GM18507 (cell line): ENCODE measurements at regions not wholly inside any gene's neighbourhood (a gene's known extent, or its start where the extent isn't known, plus 50 kb on each side); places are given as distances from the start of the nearest gene placed in this dataset.
A peak's percentile ranks its signal among the peaks of the same experiment; 100 is the strongest.

Source experiments
- DNase-seq: peaks from one replicate; pipeline ENCODE4 v3.0.0; 2011; ENCODE audit warnings: low read depth; ENCODE audit not compliant: insufficient read length; ENCODE audit errors: extremely low spot score
- FAIRE-seq: peaks from 2 replicates; lab custom pipeline; 2011; peaks lifted over from hg19 to GRCh38; lab: Jason Lieb, UNC

DNA sequence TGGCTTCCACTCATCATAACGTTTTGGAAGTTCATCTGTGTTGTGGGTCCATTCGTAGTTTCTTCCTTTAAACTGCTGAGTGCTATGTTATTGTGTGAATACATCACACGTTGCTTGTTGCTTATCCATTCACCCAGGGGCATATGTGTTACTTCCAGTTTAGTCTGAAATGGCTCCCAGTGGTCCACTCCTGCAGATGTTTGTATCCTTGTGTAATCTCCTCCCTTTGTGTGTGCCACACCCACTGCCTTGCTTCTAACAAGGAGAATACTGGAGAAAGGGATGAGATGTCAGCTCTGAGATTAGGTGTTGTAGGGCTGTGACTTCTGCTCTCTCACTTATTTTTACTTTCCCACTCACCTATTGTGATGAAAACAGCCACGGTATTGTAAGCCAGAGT is 239.1 kb upstream of the HABP2 start:
- no peak for FAIRE-seq
- no peak for DNase-seq

DNA sequence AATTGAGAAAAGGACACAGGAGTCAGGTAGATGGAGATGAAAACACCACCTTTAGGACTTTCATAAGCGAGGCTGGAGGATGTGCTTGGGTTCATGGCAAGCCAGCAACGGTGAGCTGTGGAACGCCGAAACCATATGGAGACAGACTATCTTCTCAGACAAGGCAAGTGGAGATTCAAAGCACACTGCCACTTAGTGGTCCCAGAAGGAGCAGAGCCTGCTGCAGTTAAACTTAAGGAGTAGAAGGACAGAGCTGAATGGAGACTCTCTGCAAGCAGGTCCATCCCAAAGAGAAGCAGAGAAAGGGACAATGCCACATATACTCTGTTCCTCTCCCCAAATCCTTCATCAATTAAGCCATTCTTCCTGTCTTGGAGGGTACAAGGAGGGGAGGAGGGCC is 236.3 kb upstream of the HABP2 start:
- FAIRE-seq: no peak
- DNase-seq: no peak

DNA sequence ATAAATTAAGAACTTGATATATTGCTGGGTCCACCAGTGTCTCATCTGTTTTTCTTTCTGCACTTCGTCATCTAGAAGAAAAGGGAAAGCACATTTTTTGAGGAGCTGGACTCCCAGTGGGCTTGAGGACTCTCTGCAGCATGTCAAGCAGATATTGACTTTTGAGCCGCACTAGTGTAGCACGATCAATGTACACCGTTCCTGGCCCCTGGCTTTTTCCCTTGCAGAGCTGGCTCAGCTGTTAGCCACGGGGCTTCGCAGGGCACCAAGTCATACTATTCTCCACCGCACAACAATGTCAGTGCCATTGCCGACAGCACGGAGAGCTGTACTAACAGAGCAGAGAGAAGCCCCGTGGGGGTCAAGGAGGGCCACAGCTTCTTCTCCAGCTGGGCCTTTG is 235.4 kb upstream of the HABP2 start:
- no peak for DNase-seq
- no peak for FAIRE-seq

DNA sequence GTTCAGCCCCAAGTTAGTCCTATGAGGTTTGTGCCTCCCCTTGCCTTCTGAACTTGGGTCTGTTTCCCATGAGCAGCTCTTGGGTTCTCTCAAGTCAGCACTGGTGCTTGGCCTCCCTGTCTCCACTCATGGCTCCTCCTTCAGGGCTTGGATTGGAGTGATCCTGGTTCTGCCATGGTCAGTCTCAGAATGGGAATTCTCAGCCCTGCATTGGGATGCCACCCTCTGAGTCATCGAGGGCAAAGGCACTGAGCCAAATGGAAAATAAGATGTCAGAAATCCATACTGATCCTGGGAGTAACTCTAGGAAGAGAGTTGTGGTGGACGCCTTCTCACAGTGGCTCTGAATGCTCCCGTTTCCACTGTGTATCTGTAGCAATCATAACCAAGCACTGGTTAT is 233.4 kb upstream of the HABP2 start:
- DNase-seq (no peak), FAIRE-seq (no peak)

DNA sequence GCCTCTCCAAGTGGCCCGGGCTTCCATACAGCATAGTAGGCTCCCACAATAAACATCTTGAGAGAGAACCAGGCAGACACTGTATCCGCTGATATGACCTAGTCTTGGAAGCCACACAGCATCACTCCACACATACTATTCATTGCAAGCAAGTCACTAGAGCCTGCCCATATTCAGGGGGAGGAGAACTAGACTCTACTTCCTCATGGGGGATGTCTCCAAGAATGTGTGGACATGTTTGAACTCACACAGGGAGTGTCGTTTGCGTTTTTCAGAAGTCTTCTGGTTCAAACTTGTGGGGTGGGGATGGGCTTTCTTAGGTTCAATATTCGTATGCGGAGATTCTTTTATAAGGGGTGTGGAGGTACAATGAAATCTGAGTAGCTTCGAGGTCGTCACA is 232.6 kb upstream of the HABP2 start:
- no peak for FAIRE-seq

DNA sequence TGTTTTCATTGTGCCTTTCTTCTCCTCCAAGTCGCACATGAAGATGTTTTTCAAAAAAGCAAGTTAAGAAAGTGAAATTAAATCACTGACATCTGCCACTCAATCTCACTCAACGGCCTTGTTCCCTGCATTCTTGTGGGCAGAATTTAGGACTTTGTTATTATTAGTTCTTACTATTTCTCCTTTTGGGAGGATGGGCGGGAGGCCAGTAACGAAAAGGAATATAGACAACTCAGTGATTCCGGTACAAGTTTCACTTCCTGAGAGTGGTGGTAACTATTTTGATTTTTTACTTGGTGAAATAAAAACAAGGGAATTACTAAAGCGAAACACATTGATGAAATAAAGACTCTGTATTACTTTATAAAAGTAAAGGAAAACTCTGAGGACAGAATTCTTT is 231.9 kb upstream of the HABP2 start:
- no peak for DNase-seq
- FAIRE-seq: no peak

More for the DNA sequence above, 232.6 kb upstream of the HABP2 start:
- no peak for DNase-seq

DNA sequence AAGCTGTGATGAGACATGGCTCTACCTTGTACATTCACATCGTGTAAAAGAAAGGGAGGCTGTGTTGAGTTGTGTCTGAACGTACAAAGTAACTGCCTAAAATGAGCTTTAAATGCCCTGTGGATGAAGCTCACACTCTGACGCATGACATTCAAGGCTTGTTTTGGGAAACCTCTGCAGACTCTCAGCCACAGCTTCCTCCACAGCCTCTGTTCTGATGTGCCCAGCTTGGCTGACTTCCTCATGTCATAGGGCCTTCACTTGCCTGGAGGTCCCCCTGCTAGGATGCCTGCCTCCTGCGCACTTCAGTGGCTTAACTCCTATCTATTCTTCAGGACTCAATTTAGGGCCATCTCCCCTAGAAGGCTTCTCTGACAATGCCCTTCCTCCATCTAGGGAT is 230.0 kb upstream of the HABP2 start:
- FAIRE-seq (no peak), DNase-seq (no peak)

DNA sequence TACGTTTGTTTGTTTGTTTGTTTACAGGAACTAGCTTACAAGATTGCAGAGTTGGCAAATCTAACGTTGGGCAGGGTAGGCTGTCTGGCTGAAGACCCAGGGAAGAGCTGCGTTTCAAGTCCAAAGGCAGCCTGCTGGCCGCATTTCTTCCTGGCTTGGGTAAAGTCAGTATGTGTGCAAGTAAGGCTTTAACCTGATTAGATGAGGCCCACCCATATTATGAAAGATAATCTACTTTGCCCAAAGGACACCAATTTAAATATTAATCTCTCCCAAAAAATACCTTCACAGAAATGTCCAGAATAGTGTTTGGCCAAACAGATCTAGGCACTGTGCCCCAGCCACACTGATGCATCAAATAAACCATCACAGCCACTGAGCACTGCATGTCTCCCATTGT is 228.9 kb upstream of the HABP2 start:
- no peak for DNase-seq
- no peak for FAIRE-seq

DNA sequence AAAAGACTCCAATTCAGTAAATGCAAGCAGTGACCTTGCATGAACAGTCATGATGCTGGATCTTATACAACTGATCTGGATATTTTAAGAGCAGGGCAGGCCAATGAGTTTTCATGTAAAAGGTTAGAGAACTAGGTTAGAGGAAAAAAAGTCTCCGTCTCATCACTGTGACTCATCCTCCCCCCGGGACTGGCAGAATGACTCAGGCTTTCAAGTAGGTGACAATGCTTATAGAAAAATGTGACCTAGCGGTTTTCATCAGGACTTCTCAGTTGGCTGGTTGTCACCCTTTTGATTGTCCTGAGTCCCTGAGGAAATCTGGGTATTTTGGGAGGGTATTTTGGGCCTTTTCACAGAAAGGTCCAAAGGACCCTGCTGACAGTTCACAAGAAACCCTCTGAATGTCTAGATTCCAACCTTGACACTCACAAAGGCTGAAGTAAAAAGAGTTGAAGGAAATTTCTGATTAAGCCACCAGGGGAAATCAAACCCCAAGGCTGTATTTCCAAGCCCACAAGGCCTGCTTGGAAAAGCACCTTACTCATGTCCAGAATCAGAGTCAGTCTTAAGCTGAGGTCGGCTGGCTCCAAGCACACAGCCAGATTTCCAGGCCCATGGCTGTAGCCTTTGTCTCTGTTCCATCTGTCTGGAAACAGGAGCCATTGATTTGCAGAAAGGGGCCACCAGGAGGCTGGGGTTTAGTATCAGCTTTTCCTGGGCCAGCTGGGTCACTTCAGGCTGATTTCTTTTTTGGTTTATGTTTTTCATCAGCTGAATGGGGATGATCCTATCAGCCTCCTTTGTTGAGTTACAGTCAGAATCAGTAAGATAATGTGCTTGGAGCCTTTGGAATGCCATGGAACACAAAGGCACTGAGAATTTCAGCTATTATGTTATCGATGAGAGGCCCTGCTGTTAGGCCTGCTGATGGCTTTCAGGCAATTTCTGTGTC is 226.4 kb upstream of the HABP2 start:
- FAIRE-seq (no peak), DNase-seq (peak; percentile 18)

DNA sequence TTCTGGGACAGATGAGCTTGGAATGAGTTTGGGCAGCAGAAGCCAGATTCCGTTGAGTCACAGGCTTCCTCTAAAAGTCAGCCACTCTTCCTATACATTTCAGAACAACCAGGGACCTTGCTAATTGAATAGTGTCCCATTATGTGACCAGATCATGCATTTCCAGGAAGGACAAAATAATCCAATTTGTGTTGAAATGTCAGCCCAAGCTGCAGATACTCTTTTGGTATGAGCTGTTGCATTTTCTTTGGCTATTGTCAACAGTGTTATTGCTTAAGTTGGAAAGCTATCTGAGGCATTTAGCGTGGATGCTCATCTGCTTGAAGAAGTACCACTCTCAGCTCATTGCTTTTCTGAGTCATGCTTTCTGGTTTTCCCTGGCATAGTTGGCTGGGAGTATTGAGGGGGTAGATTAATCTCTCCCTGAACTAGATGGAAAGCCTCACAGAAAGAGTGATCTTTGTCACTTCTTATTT is 223.7 kb upstream of the HABP2 start:
- FAIRE-seq: no peak
- DNase-seq: no peak

DNA sequence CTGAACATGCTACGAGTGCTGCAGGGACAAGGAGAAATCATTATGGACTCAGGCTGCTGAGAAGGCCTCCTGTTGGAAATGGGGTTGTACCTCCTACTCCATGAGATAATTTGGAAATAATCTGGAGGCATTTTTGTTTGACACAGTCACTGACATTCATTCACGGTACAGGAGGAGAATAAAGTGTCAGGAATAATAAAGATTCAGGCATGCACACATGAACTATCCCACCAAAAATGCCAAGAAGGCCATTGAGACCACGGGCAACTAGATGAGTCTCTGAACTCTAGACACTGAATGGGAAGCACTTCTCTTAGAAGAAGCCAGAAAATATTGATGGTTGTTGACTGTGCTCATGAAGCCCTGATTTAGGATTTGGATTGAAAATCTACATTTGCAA is 220.9 kb upstream of the HABP2 start:
- DNase-seq (no peak), FAIRE-seq (no peak)

DNA sequence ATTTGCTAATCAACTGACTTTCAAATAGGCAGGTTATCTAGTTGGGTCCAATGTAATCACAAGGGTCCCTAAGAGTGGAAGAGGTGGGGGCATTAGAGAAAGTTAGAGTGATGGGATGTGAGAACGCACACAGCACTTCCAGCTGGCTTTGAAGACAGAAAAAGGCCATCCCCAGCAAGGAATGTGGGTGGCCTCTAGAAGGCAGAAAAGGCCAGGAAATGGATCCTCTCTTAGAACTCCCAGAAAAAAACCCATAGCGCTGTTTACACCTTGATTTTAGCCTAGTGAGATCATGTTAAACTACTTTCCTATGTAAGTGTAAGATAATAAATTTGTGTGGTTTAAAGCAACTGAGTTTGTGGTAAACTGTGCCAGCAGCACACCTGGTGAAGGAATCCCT is 219.5 kb upstream of the HABP2 start:
- FAIRE-seq (no peak), DNase-seq (no peak)

DNA sequence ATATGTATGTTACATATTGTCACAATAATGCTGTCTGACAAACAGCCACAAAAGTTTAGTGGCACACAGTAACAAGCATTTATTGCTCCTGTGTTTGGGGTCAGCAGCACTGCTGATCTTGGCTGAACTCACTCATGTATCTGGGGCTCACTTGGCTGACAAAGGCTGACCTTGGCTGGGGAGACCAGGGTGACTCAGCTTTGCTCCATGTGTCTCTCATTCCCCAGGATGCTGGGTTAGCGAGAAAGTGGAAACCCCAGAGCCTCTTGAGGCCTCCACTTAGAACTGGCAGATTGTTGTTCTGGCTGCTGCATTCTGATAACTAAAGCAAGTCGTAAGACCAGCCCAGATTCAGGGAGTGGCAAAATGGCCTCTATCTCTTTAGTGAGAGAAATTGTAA is 217.3 kb upstream of the HABP2 start:
- no peak for DNase-seq
- no peak for FAIRE-seq

DNA sequence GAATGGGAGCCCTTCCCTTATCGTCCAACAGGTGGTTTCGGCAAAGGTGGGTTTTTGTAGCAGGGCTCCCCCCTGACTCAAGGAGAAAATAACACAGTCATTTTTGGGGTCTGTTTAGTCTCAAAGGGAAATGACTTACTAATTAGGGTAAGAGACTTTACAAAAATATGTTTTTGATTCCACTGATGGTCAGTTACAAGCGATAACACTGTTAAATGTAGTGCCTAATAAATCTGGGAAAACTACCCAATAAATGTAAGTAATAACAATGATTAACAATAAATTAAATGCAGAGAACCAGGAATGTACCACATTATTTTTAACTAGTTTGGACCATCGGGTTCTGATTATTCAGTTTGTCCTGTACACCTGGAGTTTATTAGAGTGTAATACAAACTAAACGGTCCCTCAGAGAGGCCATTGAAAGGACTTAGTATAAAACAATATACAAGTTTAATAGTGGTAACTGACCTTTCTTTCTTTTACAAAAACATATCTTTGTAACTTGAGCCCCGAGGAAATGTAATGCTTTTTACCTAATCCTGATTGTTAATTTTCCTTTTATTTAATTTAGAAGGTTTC is 216.2 kb upstream of the HABP2 start:
- no peak for DNase-seq
- no peak for FAIRE-seq

DNA sequence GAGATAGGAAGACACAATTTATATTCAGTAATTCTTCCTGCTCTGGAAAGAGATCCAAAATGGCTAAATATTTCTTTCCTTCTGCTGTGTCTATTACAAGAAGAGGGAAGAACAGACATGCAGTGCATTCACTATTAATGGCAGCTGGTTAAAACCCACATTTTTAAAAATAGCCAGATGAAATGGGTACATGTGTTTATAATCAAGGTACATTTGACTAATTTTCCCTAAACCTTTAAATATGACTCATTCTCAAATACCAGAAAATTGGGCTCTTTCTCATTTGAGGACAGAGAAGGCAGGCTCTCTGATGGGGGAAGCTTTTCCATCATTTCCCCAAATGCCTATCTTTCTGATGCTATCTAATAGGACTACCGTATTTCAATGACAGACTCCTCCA is 215.7 kb upstream of the HABP2 start:
- FAIRE-seq: no peak
- DNase-seq: no peak

DNA sequence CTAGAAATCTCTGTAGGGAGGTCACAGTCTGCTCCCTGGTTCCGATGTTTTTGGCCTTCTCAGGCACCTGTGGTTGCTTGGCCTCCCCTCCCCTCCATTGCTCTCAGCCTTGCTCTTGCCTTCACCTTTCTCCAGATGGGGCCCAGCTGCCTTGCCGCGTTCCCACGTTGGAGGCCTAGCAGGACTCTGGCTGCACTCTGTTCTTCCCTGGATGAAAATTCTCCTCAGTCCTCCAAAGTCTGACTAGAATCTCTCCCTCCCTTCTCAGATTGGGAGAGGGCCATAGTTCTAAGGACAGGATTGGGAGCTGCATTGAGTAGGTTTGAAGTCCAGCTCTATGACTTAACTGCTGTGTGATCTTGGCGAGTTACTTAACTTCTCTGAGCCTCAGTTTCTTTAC is 213.7 kb upstream of the HABP2 start:
- DNase-seq: no peak

DNA sequence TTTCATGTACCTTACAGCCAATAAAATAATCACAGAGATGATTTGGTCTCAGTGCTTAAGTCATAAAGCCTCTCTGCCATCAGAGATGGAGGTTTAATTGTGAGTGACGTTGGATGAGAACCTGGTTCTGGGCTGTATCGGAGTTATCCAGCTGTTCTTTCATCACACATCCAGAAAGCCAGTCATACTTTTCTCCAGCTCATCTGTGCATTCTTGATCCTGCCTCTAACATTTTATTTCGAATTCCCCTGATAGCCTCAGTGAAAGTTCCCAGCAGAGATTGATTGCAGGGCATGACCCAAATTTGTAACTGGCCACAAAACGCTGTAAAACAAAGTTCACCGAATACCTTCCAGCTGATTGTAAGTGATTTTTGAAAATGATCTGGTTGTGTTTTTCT is 212.6 kb upstream of the HABP2 start:
- DNase-seq (no peak), FAIRE-seq (no peak)

More for the DNA sequence above, 213.7 kb upstream of the HABP2 start:
- FAIRE-seq: no peak

DNA sequence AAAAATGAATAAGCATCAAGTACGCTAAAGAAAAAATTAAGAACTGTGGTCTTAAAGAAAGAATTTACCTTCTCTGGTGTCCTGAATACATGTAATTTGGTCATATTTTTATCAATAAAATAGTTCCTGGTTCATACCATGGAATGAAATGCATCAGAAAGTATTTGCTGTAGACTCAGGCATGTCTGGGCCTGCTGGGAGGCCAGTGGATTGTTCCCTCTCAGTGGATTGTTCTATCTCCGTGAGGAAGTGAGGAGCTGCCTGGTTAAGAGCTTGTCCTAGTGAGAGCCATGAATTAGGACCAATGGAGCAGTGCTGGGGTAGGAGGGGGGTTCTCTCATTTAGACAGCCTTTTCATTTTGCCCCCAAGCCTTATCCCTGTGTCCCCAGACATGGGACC is 211.7 kb upstream of the HABP2 start:
- FAIRE-seq (no peak), DNase-seq (no peak)

DNA sequence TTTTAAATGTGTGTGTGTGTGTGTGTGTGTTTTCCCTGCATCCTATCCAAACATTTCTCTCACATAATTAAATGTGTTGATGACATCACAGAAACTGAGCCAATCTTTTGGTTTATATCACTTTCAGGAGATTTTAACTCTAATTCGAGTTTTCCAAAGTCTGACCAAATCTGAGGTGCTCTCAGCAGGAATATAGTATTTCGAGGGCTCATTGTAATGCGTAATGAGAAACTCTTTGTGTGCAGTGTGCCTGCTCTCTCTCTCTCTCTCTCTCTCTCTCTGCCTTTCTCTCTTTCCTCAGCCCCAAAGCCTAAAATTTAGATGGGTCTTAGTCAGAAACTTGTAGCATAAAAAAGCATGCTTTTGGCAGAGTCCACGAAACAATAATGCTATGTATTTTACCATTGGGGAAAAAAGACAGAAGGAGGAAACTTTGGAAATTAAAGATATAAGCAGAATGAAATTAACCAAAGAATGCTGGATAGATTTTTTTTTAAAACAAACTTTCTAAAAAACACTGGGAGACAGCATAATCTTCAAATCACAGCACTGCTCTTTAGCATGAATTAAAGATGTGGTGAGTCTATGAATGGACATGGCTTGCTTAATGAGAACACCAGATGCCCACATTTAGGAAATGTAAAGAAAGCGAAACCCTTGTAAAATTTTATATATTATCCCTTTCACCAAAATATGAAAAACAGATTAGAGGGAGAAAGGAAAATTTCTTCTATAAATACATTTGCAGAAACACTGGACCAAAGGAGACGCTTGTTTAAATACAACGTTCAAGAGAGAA is 206.8 kb upstream of the HABP2 start:
- DNase-seq (no peak), FAIRE-seq (peak; percentile 92)

DNA sequence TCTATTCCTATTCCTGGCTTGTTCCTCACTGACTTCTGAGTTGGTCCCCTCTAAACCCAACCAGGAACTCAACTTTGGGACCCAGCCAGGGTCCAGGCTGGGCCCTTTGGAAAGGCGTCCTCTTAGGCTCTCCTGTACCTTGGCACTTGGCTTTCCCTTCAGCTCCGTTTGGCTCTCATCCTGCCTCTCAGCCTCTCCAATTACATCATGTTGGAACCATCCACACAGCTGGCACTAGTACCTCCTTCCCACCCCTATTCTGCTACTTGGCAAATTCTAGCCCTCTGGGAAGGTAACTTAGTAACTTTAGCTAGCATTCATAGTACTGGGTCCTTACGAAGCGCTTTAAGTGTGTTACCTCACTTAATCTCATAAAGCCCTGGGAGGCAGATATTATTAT is 205.3 kb upstream of the HABP2 start:
- FAIRE-seq (no peak), DNase-seq (no peak)
